ENCODE measurements at regions not wholly inside any gene's neighbourhood (a gene's known extent, or its start where the extent isn't known, plus 50 kb on each side); places are given as distances from the start of the nearest gene placed in this dataset.

- DNase-seq = no peak
These were observed 251.3 kb upstream of the FMN2 start for GRCh38 chr1:239840336-239840735.

- no peak for DNase-seq
These were observed 250.9 kb upstream of the FMN2 start for GRCh38 chr1:239840790-239841189.

- no peak for DNase-seq
These were observed 250.1 kb upstream of the FMN2 start for GRCh38 chr1:239841631-239842030.

- DNase-seq = peak; percentile 68
These were observed 248.1 kb upstream of the FMN2 start for GRCh38 chr1:239843541-239843940.

GRCh38 chr1:239844833-239845232 is 246.8 kb upstream of the FMN2 start:
- no peak for DNase-seq

GRCh38 chr1:239854922-239855321 is 236.8 kb upstream of the FMN2 start:
- DNase-seq = no peak

GRCh38 chr1:239856067-239856466 is 235.6 kb upstream of the FMN2 start:
- DNase-seq = no peak

GRCh38 chr1:239856924-239857323 is 234.8 kb upstream of the FMN2 start:
- DNase-seq = no peak

GRCh38 chr1:239858057-239858456 is 233.6 kb upstream of the FMN2 start:
- DNase-seq = no peak

GRCh38 chr1:239858529-239858928 is 233.2 kb upstream of the FMN2 start:
- no peak for DNase-seq

GRCh38 chr1:239861985-239862384 is 229.7 kb upstream of the FMN2 start:
- DNase-seq = no peak

- no peak for DNase-seq
These were observed 223.4 kb upstream of the FMN2 start for GRCh38 chr1:239868058-239868832.

- no peak for DNase-seq
These were observed 221.5 kb upstream of the FMN2 start for GRCh38 chr1:239870194-239870593.

- no peak for DNase-seq
These were observed 219.1 kb upstream of the FMN2 start for GRCh38 chr1:239872626-239873025.

GRCh38 chr1:239874831-239875230 is 216.9 kb upstream of the FMN2 start:
- DNase-seq = no peak

- no peak for DNase-seq
These were observed 212.1 kb upstream of the FMN2 start for GRCh38 chr1:239879321-239880170.

- no peak for DNase-seq
These were observed 208.7 kb upstream of the FMN2 start for GRCh38 chr1:239882967-239883366.

GRCh38 chr1:239884796-239885195 is 206.9 kb upstream of the FMN2 start:
- no peak for DNase-seq

GRCh38 chr1:239886266-239886665 is 205.4 kb upstream of the FMN2 start:
- no peak for DNase-seq

- no peak for DNase-seq
These were observed 203.0 kb upstream of the FMN2 start for GRCh38 chr1:239888639-239889038.

- DNase-seq = no peak
These were observed 199.9 kb upstream of the FMN2 start for GRCh38 chr1:239891621-239892358.

GRCh38 chr1:239892602-239893001 is 199.1 kb upstream of the FMN2 start:
- no peak for DNase-seq

- DNase-seq = no peak
These were observed 198.5 kb upstream of the FMN2 start for GRCh38 chr1:239893127-239893731.
